H9 (cell line): ENCODE measurements at regions not wholly inside any gene's neighbourhood (a gene's known extent, or its start where the extent isn't known, plus 50 kb on each side); places are given as distances from the start of the nearest gene placed in this dataset.

Experiments
- DNase-seq: peaks from one replicate; pipeline ENCODE4 v3.0.0-alpha.2; 2017
- H2AFZ ChIP-seq: one replicate; pipeline ENCODE4 v1.6.1; 2013; ENCODE audit warnings: mild to moderate bottlenecking, low read length, control low read depth, moderate library complexity
- H2AK5ac ChIP-seq: 2 replicates; pipeline ENCODE4 v1.6.1; 2013; ENCODE audit warnings: low read length, control low read depth, mixed read lengths; ENCODE audit not compliant: insufficient read length
- H2BK120ac ChIP-seq: one replicate; pipeline ENCODE4 v1.6.1; 2013; ENCODE audit warnings: low read depth, mild to moderate bottlenecking, low read length, control low read depth, inconsistent platforms; ENCODE audit not compliant: poor library complexity, severe bottlenecking
- H2BK12ac ChIP-seq: 2 replicates; pipeline ENCODE4 v1.6.1; 2013; ENCODE audit warnings: low read length, control low read depth, mixed read lengths, low read depth; ENCODE audit not compliant: insufficient read length
- H2BK15ac ChIP-seq: 2 replicates; pipeline ENCODE4 v1.6.1; 2013; ENCODE audit warnings: low read depth, low read length, control low read depth
- H2BK20ac ChIP-seq: one replicate; pipeline ENCODE4 v1.6.1; 2013; ENCODE audit warnings: low read depth, mild to moderate bottlenecking, low read length, control low read depth, inconsistent platforms; ENCODE audit not compliant: poor library complexity, severe bottlenecking
- H2BK5ac ChIP-seq: 2 replicates; pipeline ENCODE4 v1.6.1; 2013; ENCODE audit warnings: low read length, control low read depth, mixed read lengths; ENCODE audit not compliant: insufficient read length
- H3K14ac ChIP-seq: 2 replicates; pipeline ENCODE4 v1.6.1; 2013; ENCODE audit warnings: low read length, control low read depth; ENCODE audit not compliant: insufficient read depth
- H3K18ac ChIP-seq: 2 replicates; pipeline ENCODE4 v1.6.1; 2013; ENCODE audit warnings: low read depth, mild to moderate bottlenecking, mixed read lengths, low read length, control low read depth; ENCODE audit not compliant: insufficient read length
- H3K23ac ChIP-seq: 2 replicates; pipeline ENCODE4 v1.6.1; 2013; ENCODE audit warnings: low read length, control low read depth, mixed read lengths, low read depth; ENCODE audit not compliant: insufficient read length
- H3K23me2 ChIP-seq: 2 replicates; pipeline ENCODE4 v1.6.1; 2013; ENCODE audit warnings: low read depth, mild to moderate bottlenecking, mixed read lengths, low read length, control low read depth; ENCODE audit not compliant: insufficient read length, poor library complexity, severe bottlenecking
- H3K27ac ChIP-seq: 2 replicates; pipeline ENCODE4 v1.5.1; 2013; ENCODE audit warnings: low read length, control low read depth, mixed read lengths, low read depth; ENCODE audit not compliant: insufficient read length
- H3K27me3 ChIP-seq: 2 replicates; pipeline ENCODE4 v1.6.1; 2013; ENCODE audit warnings: low read length, control low read depth, inconsistent platforms; ENCODE audit not compliant: insufficient read depth
- H3K4ac ChIP-seq: 2 replicates; pipeline ENCODE4 v1.6.1; 2013; ENCODE audit warnings: low read depth, mild to moderate bottlenecking, control low read depth, inconsistent platforms, low read length, moderate library complexity
- H3K4me1 ChIP-seq: 2 replicates; pipeline ENCODE4 v1.6.1; 2013; ENCODE audit warnings: low read length, control low read depth, inconsistent platforms; ENCODE audit not compliant: insufficient read depth
- H3K4me2 ChIP-seq: 2 replicates; pipeline ENCODE4 v1.6.1; 2013; ENCODE audit warnings: low read length, control low read depth, mixed read lengths; ENCODE audit not compliant: insufficient read length, insufficient read depth
- H3K56ac ChIP-seq: 2 replicates; pipeline ENCODE4 v1.6.1; 2013; ENCODE audit warnings: low read depth, mild to moderate bottlenecking, mixed read lengths, low read length, control low read depth; ENCODE audit not compliant: insufficient read length
- H3K79me1 ChIP-seq: 2 replicates; pipeline ENCODE4 v1.6.1; 2013; ENCODE audit warnings: low read depth, mild to moderate bottlenecking, moderate library complexity, low read length, control low read depth, inconsistent platforms; ENCODE audit not compliant: insufficient read depth, poor library complexity, severe bottlenecking
- H3K79me2 ChIP-seq: 2 replicates; pipeline ENCODE4 v1.6.1; 2013; ENCODE audit warnings: low read length, control low read depth, inconsistent platforms; ENCODE audit not compliant: insufficient read depth
- H3K9ac ChIP-seq: 2 replicates; pipeline ENCODE4 v1.6.1; 2013; ENCODE audit warnings: low read length, control low read depth, mixed read lengths; ENCODE audit not compliant: insufficient read length; ENCODE audit errors: extremely low read depth
- H3K9me3 ChIP-seq: one replicate; pipeline ENCODE4 v1.6.1; 2013; ENCODE audit warnings: low read depth, low read length, inconsistent platforms; ENCODE audit not compliant: control insufficient read depth
- H3T11ph ChIP-seq: one replicate; pipeline ENCODE4 v1.6.1; 2013; ENCODE audit warnings: mild to moderate bottlenecking, low read length, control low read depth, inconsistent platforms
- H4K20me1 ChIP-seq: one replicate; pipeline ENCODE4 v1.6.1; 2013; ENCODE audit not compliant: control insufficient read depth, insufficient read length, insufficient read depth
- H4K5ac ChIP-seq: 2 replicates; pipeline ENCODE4 v1.6.1; 2013; ENCODE audit warnings: low read depth, mild to moderate bottlenecking, mixed read lengths, low read length, control low read depth; ENCODE audit not compliant: insufficient read length
- H4K8ac ChIP-seq: replicated peaks from 2 replicates; pipeline ENCODE4 v1.6.1; 2013; ENCODE audit warnings: low read length, control low read depth, mixed read lengths, low read depth; ENCODE audit not compliant: insufficient read length
- H4K91ac ChIP-seq: 2 replicates; pipeline ENCODE4 v1.6.1; 2013; ENCODE audit warnings: low read depth, mild to moderate bottlenecking, moderate library complexity, mixed read lengths, low read length, control low read depth; ENCODE audit not compliant: insufficient read length
- H3K27ac Mint-ChIP-seq, 3 experiments: 2 replicates in 2 of 3; 3 replicates in 1 of 3; pipeline ENCODE4 v1.8.0; 2020 to 2021; ENCODE audit warnings: mixed read lengths in 3 of 3, mild to moderate bottlenecking in 1 of 3, moderate library complexity in 1 of 3
- H3K27me3 Mint-ChIP-seq: 2 replicates; pipeline ENCODE4 v1.8.0; 2021; ENCODE audit warnings: low read depth, mild to moderate bottlenecking, moderate library complexity, mixed read lengths
- H3K36me3 Mint-ChIP-seq, 3 experiments: 2 replicates in 2 of 3; 3 replicates in 1 of 3; pipeline ENCODE4 v1.8.0; 2020 to 2021; ENCODE audit warnings: low read depth in 3 of 3, mixed read lengths in 3 of 3; ENCODE audit not compliant: insufficient read depth in 1 of 3
- H3K4me1 Mint-ChIP-seq, 2 experiments: 2 replicates each; pipeline ENCODE4 v1.8.0; 2020; ENCODE audit warnings: mixed read lengths in 2 of 2
- H3K4me3 Mint-ChIP-seq, 2 experiments: 2 replicates in 1 of 2; 3 replicates in 1 of 2; pipeline ENCODE4 v1.8.0; 2020 to 2021; ENCODE audit warnings: mild to moderate bottlenecking in 2 of 2, mixed read lengths in 2 of 2, moderate library complexity in 1 of 2
- H3K9me3 Mint-ChIP-seq, 2 experiments: 2 replicates in 1 of 2; 3 replicates in 1 of 2; pipeline ENCODE4 v1.8.0; 2020; ENCODE audit warnings: mild to moderate bottlenecking in 2 of 2, mixed read lengths in 2 of 2, moderate library complexity in 1 of 2
- CTCF ChIP-seq: fragments of 200-600 bp; sonication (generic); conservative IDR thresholded peaks from 3 replicates; pipeline ENCODE4 v1.8.0; 2021; ENCODE audit warnings: antibody characterized with exemption, mild to moderate bottlenecking
- WGBS: extraction: QIAGEN DNeasy Blood & Tissue Kit; methylation state at CpG from one replicate; pipeline ENCODE4 v1.1.7; 2013; ENCODE audit warnings: missing lambda C conversion rate, low lambda C conversion rate, mixed read lengths; ENCODE audit not compliant: insufficient read length; ENCODE audit errors: extremely low coverage; 5-methylcytosine and 5-hydroxymethylcytosine counted together

GRCh38 chr10:8402576-8402975, 348.1 kb downstream of the GATA3 start:
- no peak overlapping the region for H3K23ac ChIP-seq
- H4K91ac ChIP-seq: no peak overlapping the region
- H3K18ac ChIP-seq: no peak overlapping the region
- no peaks in the 10 kb centered on the region for H3K9me3 ChIP-seq
- H2BK5ac ChIP-seq: no peak overlapping the region
- no peaks in the 10 kb centered on the region for H3K36me3 Mint-ChIP-seq
- H3K79me2 ChIP-seq: no peaks in the 10 kb centered on the region
- TF ChIP-seq CTCF: no peak
- H2BK20ac ChIP-seq: no peak overlapping the region
- no peak overlapping the region for H4K5ac ChIP-seq
- no peak overlapping the region for H4K8ac ChIP-seq
- no peak overlapping the region for H2BK120ac ChIP-seq
- peaks cover 6% of the 10 kb centered on the region for H3K27me3 Mint-ChIP-seq
- H3K4me1 ChIP-seq: no peaks in the 10 kb centered on the region
- H3K56ac ChIP-seq: no peak overlapping the region
- no peaks in the 10 kb centered on the region for H4K20me1 ChIP-seq
- no peak overlapping the region for H3K4me3 Mint-ChIP-seq
- H2AK5ac ChIP-seq: no peak overlapping the region
- H2BK15ac ChIP-seq: no peak overlapping the region
- H3K27ac ChIP-seq: no peak overlapping the region
- WGBS: no CpG with 5 or more reads among the region's 4 CpGs
- H3K4ac ChIP-seq: no peak overlapping the region
- H2BK12ac ChIP-seq: no peak overlapping the region
- H2AFZ ChIP-seq: no peak overlapping the region
- no peak overlapping the region for H3T11ph ChIP-seq
- no peak for DNase-seq
- H3K27ac Mint-ChIP-seq: no peak overlapping the region
- no peak overlapping the region for H3K9ac ChIP-seq
- H3K9me3 Mint-ChIP-seq: no peaks in the 10 kb centered on the region
- H3K23me2 ChIP-seq: no peaks in the 10 kb centered on the region
- no peaks in the 10 kb centered on the region for H3K27me3 ChIP-seq
- no peak overlapping the region for H3K4me2 ChIP-seq
- H3K14ac ChIP-seq: no peak overlapping the region
- H3K4me1 Mint-ChIP-seq: peaks cover 29 to 48% of the 10 kb centered on the region in 2 experiments
- no peaks in the 10 kb centered on the region for H3K79me1 ChIP-seq
